SHP77 (cell line): ENCODE measurements at regions not wholly inside any gene's neighbourhood (a gene's known extent, or its start where the extent isn't known, plus 50 kb on each side); places are given as distances from the start of the nearest gene placed in this dataset.
"Not testable (repeated sequence)": the region's sequence is repeated elsewhere in the genome, so short reads cannot be mapped to it uniquely, and the experiment has no call there.

Experiments used
- DNase-seq, 2 experiments: peaks; one replicate each; lab custom pipeline; 2025; lab: John Stamatoyannopoulos, UW

DNA sequence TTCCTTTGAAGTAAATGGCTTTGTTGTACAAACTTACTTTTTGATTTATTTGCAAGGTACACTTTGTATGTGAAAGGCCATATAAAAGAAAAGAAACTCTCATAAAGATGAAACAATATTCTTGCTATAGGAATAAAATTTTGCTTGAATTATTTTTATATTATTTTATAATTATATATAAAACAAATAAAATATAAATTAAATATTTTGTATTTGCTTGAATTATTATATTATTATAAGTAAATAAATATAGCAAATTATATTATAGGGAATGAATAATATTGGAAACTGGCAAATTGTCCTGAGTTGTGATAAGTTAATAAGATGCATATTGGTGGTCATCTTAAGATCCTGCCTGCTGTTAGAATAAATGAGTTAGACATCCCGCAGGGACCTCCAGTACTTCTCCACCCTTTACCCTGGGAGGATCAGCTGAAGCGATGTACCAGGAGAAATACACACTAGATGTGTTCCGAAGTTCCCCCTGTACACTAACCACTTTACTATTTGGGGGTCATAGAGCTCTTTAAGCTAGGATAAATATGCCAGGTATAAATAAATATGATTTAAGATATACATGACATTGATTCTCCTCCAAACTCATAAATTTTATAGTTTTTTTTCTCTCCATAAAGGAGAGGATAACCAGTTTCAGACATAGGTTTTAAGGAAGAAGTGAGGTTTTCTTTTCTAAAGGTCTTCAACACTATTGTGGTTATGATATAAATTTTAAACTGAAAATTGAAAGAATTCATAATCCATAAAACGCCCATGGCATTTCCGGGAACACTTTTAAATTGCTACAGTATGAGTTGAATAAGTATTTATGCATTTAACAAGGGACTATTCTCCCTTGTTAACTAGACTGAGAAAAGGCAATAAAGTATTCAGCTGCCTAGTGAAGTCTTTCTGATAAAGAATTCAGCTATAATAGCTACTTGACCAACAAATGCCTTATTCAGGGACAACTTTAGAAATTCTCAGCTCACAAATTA, 486.3 kb upstream of the MARCKS start:
- no peak for DNase-seq

DNA sequence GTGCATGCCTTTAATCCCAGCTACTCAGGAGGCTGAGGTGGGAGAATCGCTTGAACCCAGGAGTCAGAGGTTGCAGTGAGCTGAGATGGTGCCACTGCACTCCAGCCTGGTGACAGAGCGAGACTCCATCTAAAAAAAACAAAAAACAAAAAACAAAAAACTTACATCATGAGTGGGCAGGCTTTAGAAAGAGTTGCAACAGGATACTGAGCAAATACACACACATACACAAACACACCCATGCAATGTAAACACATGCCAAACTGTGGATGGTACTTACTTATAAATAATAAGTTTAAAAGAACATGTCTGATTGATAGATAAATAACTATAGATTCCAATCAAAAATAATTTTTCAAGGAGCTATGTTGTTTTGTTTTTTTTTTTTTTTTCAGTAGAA, 481.7 kb upstream of the MARCKS start:
- DNase-seq = not testable (repeated sequence)

DNA sequence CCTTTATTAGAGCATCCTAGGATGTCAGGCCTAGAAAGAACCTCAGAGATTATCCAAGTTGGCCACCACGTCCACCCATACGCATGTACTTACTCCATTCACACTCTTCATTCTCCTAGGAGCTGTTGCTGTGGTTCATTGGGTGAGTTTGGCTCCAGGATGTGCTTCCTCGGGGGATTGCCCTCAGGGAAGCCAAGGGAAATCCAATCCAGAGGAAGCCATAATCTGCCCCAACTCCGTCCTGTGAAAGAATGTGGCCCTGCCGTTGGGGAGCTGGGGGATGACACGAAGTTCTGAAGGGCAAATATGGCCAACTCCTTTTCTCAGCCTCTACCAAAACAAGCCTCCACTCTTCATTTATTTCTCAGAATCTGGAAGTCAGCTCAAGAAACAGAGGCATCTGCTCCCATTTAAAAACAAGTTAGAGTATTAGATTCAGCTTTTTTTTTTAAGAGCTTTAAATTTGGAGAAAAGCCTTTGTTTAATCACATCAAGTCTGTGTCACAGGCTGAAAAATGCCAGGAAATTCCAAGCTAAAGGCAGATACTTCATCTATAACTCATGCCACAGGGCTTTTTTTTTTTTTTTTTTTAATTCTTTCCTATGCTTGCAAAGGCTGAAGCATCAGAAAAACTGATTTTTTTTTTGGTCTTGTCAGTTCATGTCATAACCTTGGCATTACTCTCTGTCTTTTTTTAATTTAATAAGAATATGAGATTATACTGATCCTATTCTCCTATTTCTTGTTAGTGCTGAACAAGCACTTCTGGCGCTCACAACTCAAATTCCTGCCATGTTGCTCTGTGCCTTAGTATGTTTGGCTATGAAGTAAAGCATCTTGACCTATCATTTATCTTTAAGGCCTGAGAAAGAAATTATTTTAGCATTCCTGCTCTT, 480.9 kb upstream of the MARCKS start:
- DNase-seq = no peak

DNA sequence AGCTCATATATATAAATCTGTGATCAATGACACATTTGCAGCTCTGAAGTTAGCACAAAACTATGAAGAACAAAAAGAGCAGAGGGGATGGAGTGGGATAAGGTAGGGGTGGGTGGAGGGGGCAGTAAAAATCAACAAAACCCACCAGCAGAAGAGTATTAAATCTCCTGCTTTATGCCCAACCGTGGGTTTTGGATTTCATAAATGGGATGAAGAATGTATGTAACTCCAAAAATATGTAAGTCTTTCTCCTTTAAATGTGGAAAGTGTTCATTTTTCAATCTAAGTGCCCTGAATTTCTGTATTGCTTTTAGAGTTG, 480.3 kb upstream of the MARCKS start:
- no peak for DNase-seq

DNA sequence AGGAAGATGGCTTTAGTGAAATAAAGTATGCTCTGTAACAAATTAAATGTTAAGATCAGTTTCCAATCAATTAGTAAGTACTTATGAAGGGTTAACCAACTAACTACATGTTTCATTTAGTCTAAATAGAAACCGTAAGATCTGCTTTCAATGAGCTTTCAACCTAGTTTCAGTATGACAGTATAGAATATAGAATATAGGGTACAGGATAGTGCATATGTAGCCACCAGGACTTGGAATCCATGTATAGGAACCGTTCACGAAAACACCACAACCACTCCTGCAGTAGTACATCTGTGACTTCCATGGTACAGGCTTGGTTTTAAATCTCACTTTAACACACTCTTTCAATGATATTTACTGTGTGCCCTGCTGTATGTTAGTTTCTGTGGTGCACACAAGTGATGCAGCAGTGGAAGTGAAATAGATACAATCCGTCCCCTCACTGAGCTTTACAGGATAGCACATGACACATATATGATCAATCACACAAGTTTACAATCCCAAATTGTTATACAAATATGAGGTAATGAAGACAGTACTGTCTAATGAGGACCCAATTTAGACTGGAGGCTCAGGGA, 479.7 kb upstream of the MARCKS start:
- DNase-seq = no peak

DNA sequence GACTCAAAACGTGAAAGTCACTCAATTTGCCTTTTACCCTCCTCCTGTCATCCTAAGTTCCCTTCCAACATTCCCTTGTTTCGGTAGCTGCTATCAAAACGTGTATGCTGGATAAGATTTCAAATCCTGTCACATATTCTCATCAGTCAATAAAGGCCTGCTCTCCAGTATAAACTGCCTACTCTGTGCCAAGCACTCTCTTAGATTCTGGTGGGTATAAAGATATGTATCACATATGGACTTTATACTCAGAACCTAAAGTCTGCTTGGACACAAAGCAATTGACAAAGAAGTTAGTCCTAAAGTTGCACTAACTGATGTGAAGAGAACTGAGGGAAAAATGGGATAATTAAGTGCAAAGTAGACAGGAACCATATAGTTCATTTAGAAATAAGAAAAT, 476.6 kb upstream of the MARCKS start:
- DNase-seq = no peak

GRCh38 chr6:113381232-113381631, 475.9 kb upstream of the MARCKS start:
- no peak for DNase-seq

DNA sequence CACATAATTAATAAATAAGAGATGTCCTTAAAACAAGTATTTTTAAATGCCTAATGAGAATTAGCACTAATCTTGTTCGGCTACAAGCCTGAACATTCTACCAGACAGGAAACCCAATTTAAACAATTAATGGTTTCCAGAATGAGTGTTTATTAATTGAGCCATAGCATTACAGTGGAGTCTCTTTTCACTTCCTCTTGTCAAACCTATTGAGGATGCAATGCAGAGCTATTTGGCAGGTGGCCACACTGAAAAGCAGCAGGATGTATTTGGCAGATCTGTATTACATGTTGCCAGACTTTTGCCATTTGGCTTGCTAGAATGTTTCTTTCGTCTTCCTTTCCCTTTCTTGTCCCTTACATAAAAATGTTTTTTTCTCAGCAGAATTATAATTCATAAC, 475.2 kb upstream of the MARCKS start:
- DNase-seq = peak in 1 of 2 experiments; percentile 52

DNA sequence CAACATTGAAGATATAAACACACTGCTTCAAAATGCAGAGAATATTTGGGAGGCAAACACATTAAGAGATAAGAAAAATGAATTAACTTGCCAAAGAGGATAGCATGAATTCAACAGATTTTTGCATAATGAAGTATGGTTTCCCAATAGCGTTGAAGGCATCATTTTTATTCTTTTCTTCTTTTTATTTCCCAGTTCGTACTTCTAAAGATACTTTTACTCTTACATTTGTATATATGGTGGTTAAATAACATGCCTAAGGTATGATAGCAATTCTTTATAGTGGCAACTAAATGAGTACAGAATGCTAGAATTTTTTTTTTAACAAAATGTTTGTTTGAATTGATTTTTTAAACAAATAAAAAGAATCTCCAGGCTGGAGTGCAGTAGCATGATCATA, 473.4 kb upstream of the MARCKS start:
- DNase-seq = no peak

GRCh38 chr6:113385020-113385431, 472.1 kb upstream of the MARCKS start:
- DNase-seq = no peak

DNA sequence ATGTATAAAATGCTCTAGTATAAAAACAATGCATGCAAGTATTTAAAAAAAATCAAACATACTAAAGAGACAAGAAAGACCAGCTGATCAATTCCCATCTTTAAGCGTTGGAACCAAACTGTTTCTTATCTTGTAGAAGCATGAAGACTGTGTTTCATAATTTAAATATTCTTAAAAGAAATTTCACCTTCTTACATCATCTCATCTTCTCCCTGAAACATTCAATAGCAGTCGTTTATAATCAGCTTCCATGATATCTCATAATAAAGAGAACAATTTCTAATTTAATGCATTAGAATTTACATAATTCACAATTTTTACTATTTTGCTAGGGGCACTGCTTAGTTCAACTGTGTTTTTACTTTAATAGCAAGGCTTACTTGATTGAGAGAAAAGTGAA, 468.1 kb upstream of the MARCKS start:
- no peak for DNase-seq

- no peak for DNase-seq
Measured at GRCh38 chr6:113392551-113393055, 464.5 kb upstream of the MARCKS start.

GRCh38 chr6:113394216-113394615, 462.9 kb upstream of the MARCKS start:
- no peak for DNase-seq

DNA sequence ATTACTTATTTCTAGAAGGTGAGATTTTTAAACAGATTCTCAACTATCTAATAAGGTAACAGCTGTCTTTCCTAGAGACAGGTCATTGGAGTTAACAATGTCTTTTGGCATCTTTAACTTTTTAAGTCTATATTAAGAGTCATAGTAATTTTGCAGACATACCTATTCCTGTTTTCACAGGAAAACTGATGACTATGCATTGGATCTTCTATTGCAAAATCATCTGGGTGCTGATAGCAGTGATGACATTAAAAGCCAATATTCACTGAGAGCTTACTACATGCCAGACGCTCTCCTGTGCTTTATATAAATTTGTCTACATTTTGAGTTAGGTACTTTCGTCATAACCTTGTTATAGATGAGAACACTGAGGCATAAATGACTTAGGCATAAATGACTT, 462.4 kb upstream of the MARCKS start:
- DNase-seq = no peak

DNA sequence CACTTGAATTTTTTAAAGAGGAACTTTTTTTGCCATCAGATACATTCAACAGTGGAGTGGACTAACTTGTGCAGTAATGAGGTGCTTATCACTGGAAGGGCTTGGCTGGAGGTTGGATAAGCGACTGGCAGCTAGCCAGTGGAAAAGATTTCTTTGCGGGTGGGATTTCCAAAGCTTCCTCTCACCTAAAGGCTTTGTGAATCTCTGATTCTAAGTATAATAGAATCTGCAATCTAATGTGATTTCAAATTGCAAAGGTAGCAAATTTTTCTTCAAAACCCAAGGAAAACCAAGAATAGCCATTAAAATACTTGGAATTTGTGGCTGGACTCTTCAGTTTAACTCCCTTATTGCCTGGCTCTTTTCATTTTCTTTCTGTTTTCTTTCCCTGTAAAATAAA, 460.4 kb upstream of the MARCKS start:
- DNase-seq = no peak

DNA sequence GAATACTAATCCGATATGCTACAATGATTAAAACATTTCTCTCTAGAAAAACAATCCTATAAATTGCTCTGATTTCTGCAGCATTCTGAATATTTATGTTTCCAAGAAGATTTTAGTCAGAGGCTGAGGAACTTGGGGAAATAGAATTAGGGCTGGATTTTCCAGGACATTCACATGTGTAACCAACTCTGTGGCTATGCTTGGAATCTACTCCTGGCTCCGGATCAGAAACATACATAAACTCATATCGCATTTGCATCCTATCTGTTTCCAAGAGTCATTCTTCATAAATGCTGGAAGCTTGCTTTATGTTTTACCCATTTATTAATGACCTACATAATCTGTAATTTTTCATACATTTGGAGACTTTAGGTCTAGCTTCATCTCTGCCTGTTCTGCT, 459.9 kb upstream of the MARCKS start:
- DNase-seq = no peak

DNA sequence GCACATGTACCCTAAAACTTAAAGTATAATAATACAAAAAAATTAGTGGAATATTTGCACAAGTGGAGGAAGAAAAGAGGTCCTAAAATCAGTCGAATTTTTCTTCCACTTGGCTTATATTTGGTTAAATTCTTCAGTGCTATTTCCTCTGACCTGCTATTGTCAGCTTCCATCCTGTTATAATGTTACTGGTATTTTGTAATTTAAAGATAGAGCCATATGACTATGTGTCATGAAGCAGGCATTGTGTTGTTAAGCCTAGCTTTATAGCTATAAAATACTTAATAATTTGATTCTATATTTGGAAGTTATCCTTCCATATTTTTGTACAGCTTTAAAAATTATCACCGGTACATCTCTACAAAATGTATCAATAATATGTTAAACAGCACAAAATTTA, 455.9 kb upstream of the MARCKS start:
- no peak for DNase-seq

DNA sequence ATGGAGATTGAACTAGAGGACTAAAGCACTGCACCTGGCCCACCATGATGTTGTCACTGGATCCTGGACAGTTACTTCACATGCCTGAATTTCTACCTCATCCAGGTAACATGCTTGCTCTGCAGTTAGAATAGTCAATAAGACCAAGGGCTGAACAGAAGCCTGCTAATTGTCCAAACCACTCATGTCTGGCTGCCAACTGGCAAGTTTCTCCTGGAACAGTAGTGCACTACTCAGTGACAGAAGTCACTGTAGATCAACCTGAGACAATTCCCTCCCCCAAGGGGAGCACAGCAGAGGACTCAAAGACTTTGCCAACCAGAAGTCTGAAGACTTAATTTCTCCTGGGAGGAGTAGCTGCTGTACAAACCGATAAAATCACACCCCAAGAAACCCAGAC, 454.6 kb upstream of the MARCKS start:
- no peak for DNase-seq

GRCh38 chr6:113403966-113404595, 453.1 kb upstream of the MARCKS start:
- no peak for DNase-seq

DNA sequence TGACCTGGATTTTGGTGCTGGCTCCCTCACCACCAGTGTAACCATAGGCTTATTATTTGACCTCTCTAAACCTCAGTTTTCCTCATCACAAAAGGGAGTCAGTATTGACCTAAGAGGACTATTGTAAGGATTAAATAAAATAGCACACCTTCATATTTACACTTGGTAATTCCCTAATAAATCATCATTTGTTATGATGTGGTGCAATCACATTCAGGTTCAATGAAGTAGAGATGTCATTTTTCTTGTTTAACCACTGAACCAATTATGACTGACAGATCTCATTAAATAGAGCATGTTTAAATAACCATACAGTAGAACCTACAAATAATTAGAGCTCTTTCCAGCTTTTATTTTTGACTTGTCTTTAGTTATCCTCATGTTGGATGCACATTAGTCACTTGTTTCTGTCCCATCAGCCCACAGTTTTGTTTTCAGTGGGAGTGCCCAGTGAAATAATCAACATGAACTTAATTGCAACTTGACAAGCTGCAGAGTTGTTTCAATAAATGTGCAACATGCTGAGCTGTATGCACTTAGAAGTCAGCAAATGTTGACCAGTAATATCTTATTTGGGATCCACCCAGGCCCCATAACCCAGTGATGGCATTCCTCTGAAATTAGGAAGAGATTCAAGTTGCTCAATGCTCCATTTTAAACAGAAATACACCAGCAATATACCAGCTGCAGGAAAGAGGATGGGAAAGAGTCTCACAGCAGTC, 451.7 kb upstream of the MARCKS start:
- no peak for DNase-seq

DNA sequence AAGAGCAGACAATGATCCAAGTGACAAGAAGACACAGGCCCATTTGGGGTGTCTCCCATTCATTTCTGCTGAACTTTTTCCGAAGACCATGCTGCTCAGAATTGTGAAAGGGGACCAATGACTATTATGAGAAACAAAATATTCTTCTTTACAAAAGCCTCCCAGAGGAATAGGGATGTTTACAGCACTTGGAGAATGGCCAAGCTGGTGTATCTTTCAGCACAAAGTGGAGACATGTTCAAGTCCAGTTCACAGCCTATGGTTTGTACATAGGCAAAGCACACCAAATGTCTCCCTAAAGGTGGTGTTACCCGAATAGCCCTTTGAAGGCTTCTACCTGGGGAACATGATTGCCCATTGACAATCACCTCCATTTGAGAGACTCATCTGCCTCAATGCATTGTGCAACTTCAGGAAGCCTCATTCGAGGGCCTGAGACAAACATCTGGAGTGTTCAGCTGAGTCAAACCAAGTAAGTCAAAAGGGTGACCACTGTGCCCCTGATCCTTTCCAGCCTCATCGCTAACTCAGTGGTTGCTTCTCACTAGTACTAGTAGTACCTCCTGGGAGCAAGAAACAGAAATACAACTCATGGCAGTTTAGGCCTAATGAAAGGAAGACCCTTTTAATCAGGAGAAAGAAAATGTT, 451.0 kb upstream of the MARCKS start:
- DNase-seq = no peak
